ENCODE measurements at regions not wholly inside any gene's neighbourhood (a gene's known extent, or its start where the extent isn't known, plus 50 kb on each side); places are given as distances from the start of the nearest gene placed in this dataset.

DNA sequence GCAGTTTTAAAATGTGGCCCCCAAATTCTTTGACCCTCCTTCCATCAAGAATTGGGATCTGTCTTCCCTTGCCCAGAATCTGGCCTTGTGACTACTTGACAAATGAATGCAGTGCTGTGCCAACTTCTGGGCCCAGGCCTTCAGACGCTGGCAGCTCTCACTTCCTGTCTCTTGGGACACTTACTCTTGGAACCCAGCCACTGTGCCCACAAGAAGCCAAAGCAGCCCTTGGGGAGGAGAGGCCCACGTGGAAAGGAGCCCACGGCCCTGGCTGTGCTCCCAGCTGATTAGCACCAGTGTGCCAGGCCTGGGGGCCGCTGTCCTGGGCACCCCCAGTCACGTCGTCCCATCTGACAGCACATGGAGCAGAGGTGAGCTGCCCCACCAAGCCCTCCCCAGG, 56.6 kb downstream of the RPL37A start:
- TF ChIP-seq, protein P1, sequence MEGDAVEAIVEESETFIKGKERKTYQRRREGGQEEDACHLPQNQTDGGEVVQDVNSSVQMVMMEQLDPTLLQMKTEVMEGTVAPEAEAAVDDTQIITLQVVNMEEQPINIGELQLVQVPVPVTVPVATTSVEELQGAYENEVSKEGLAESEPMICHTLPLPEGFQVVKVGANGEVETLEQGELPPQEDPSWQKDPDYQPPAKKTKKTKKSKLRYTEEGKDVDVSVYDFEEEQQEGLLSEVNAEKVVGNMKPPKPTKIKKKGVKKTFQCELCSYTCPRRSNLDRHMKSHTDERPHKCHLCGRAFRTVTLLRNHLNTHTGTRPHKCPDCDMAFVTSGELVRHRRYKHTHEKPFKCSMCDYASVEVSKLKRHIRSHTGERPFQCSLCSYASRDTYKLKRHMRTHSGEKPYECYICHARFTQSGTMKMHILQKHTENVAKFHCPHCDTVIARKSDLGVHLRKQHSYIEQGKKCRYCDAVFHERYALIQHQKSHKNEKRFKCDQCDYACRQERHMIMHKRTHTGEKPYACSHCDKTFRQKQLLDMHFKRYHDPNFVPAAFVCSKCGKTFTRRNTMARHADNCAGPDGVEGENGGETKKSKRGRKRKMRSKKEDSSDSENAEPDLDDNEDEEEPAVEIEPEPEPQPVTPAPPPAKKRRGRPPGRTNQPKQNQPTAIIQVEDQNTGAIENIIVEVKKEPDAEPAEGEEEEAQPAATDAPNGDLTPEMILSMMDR (IDR thresholded peaks at IDR 0.05), result no peak
- no peak for TF ChIP-seq POLR2A (IDR thresholded peaks at IDR 0.05)
